ENCODE measurements at regions not wholly inside any gene's neighbourhood (a gene's known extent, or its start where the extent isn't known, plus 50 kb on each side); places are given as distances from the start of the nearest gene placed in this dataset.

GRCh38 chr4:61068745-61069144 is 131.4 kb upstream of the ADGRL3 start:
- H3K27ac Mint-ChIP-seq = no peak overlapping the region
- TF ChIP-seq ATF6 (CRISPR knock-in tag; IDR thresholded peaks at IDR 0.05) (no peak), ZNF416 (CRISPR knock-in tag; IDR thresholded peaks at IDR 0.05) (no peak), NFE2L1 (CRISPR knock-in tag; IDR thresholded peaks at IDR 0.05) (no peak), PRDM15 (CRISPR knock-in tag; IDR thresholded peaks at IDR 0.05) (no peak), TEAD4 (CRISPR knock-in tag; IDR thresholded peaks at IDR 0.05) (no peak), CDX4 (CRISPR knock-in tag; IDR thresholded peaks at IDR 0.05; ENCODE audit: borderline replicate concordance) (no peak), FOXP4 (CRISPR knock-in tag; IDR thresholded peaks at IDR 0.05) (no peak), FOXJ3 (CRISPR knock-in tag; IDR thresholded peaks at IDR 0.05; ENCODE audit: borderline replicate concordance) (no peak), RELA (CRISPR knock-in tag; IDR thresholded peaks at IDR 0.05; ENCODE audit: borderline replicate concordance) (no peak), ARID4B (CRISPR knock-in tag; IDR thresholded peaks at IDR 0.05; ENCODE audit: borderline replicate concordance) (no peak), ZBTB21 (CRISPR knock-in tag; IDR thresholded peaks at IDR 0.05; ENCODE audit: borderline replicate concordance) (no peak)

GRCh38 chr4:61070269-61070668 is 129.9 kb upstream of the ADGRL3 start:
- Mint-ChIP-seq H3K9me3 (no peaks in the 10 kb centered on the region), H3K4me3 (no peak overlapping the region), H3K36me3 (no peaks in the 10 kb centered on the region), H3K27ac (no peak overlapping the region), H3K4me1 (no peaks in the 10 kb centered on the region), H3K27me3 (ENCODE audit: low read depth) (no peaks in the 10 kb centered on the region)
- TF ChIP-seq SOX15 (CRISPR knock-in tag; IDR thresholded peaks at IDR 0.05) = no peak
- TF ChIP-seq ESRRA (CRISPR knock-in tag; IDR thresholded peaks at IDR 0.05; ENCODE audit: borderline replicate concordance) = no peak
- no peak for TF ChIP-seq SP1 (CRISPR knock-in tag; conservative IDR thresholded peaks at IDR 0.05)
- no peak for TF ChIP-seq TCF7 (CRISPR knock-in tag; IDR thresholded peaks at IDR 0.05; ENCODE audit: low read depth)
- TF ChIP-seq SMAD4 (CRISPR knock-in tag; IDR thresholded peaks at IDR 0.05) = no peak
- TF ChIP-seq NFYB (CRISPR knock-in tag; conservative IDR thresholded peaks at IDR 0.05; ENCODE audit: low read depth) = no peak
- TF ChIP-seq ZNF416 (CRISPR knock-in tag; IDR thresholded peaks at IDR 0.05) = no peak
- no peak for TF ChIP-seq CDX4 (CRISPR knock-in tag; IDR thresholded peaks at IDR 0.05; ENCODE audit: borderline replicate concordance)
- TF ChIP-seq IRF1 (CRISPR knock-in tag; IDR thresholded peaks at IDR 0.05) = no peak
- no peak for TF ChIP-seq TEAD1 (CRISPR knock-in tag; IDR thresholded peaks at IDR 0.05)
- ATAC-seq (no peak), DNase-seq (ENCODE audit: low spot score) (no peak)
- ChIA-PET POLR2A (no interaction called here), CTCF (no interaction called here)

More at GRCh38 chr4:61068745-61069144, 131.4 kb upstream of the ADGRL3 start:
- ChIA-PET CTCF (no interaction called here), POLR2A (no interaction called here)
- DNase-seq (ENCODE audit: low spot score) (no peak), ATAC-seq (no peak)
- no peaks in the 10 kb centered on the region for H3K4me1 Mint-ChIP-seq
- H3K27me3 Mint-ChIP-seq (ENCODE audit: low read depth) = no peaks in the 10 kb centered on the region
- H3K4me3 Mint-ChIP-seq = no peak overlapping the region
- H3K36me3 Mint-ChIP-seq = no peaks in the 10 kb centered on the region
- H3K9me3 Mint-ChIP-seq = no peaks in the 10 kb centered on the region

All from WTC11 (cell line).